Activated B cell treated with CpG ODN at 0.5 μM for 24 hours (primary cell): ENCODE measurements at regions not wholly inside any gene's neighbourhood (a gene's known extent, or its start where the extent isn't known, plus 50 kb on each side); places are given as distances from the start of the nearest gene placed in this dataset.

Experiments used
- ATAC-seq: fragments of 200-7000 bp; cut with Tn5 transposase; one replicate; pipeline ENCODE4 v1.10.0; 2021; ENCODE audit warnings: low read depth, mild to moderate bottlenecking, moderate library complexity
- CTCF ChIA-PET: fragments of 350-600 bp; sonication (Branson Sonifier 250); formaldehyde crosslinking; loops from one replicate; lab custom pipeline; 2021; ENCODE audit warnings: antibody characterized with exemption; lab: Charles Lee
- POLR2A ChIA-PET: fragments of 350-600 bp; sonication (Branson Sonifier 250); formaldehyde crosslinking; loops from one replicate; lab custom pipeline; 2021; ENCODE audit warnings: antibody characterized with exemption; lab: Charles Lee
- DNase-seq: peaks from one replicate; pipeline ENCODE4 v3.0.0; 2022
- H3K27ac Mint-ChIP-seq: one replicate; pipeline ENCODE4 v1.8.0; 2020; ENCODE audit warnings: mixed read lengths
- H3K27me3 Mint-ChIP-seq: one replicate; pipeline ENCODE4 v1.8.0; 2021; ENCODE audit warnings: mixed read lengths
- H3K36me3 Mint-ChIP-seq: one replicate; pipeline ENCODE4 v1.8.0; 2021; ENCODE audit warnings: low read depth, mixed read lengths
- H3K4me1 Mint-ChIP-seq: one replicate; pipeline ENCODE4 v1.8.0; 2021; ENCODE audit warnings: mixed read lengths
- H3K4me3 Mint-ChIP-seq: one replicate; pipeline ENCODE4 v1.8.0; 2020; ENCODE audit warnings: mild to moderate bottlenecking, mixed read lengths
- H3K9me3 Mint-ChIP-seq: one replicate; pipeline ENCODE4 v1.8.0; 2020; ENCODE audit warnings: mixed read lengths
- CTCF ChIP-seq: fragments of 200-600 bp; IDR thresholded peaks from one replicate; pipeline ENCODE4 v1.8.0; 2022; ENCODE audit warnings: antibody characterized with exemption, mild to moderate bottlenecking
- intact Hi-C: fragments of 100-400 bp; cut with micrococcal nuclease; formaldehyde crosslinking; loops from one replicate; pipeline ENCODE4 v1.15.1; 2024

- Mint-ChIP-seq H3K27ac (no peak overlapping the region), H3K36me3 (no peaks in the 10 kb centered on the region), H3K4me1 (no peaks in the 10 kb centered on the region), H3K9me3 (peaks cover 8% of the 10 kb centered on the region), H3K27me3 (peaks cover 28% of the 10 kb centered on the region), H3K4me3 (no peak overlapping the region)
- CTCF ChIA-PET: no interaction called here
- POLR2A ChIA-PET: no interaction called here
- ATAC-seq: no peak
- intact Hi-C loops: no loop called here
- no peak for DNase-seq
- no peak for TF ChIP-seq CTCF
These were observed 251.7 kb downstream of the TRIB2 start for GRCh38 chr2:12968399-12968798.

- intact Hi-C loops: no loop called here
These were observed 254.1 kb downstream of the TRIB2 start for GRCh38 chr2:12970861-12971260.

GRCh38 chr2:12971581-12972365 is 255.0 kb downstream of the TRIB2 start:
- ATAC-seq (no peak), DNase-seq (no peak)
- peaks cover 33% of the 10 kb centered on the region for H3K27me3 Mint-ChIP-seq
- H3K4me3 Mint-ChIP-seq: no peak overlapping the region
- no peak overlapping the region for H3K27ac Mint-ChIP-seq
- no peaks in the 10 kb centered on the region for H3K4me1 Mint-ChIP-seq
- intact Hi-C loops: no loop called here
- no peak for TF ChIP-seq CTCF
- ChIA-PET POLR2A (no interaction called here), CTCF (no interaction called here)
- peaks cover 8% of the 10 kb centered on the region for H3K9me3 Mint-ChIP-seq
- H3K36me3 Mint-ChIP-seq: no peaks in the 10 kb centered on the region

More at GRCh38 chr2:12970861-12971260, 254.1 kb downstream of the TRIB2 start:
- Mint-ChIP-seq H3K36me3 (no peaks in the 10 kb centered on the region), H3K27me3 (peaks cover 31% of the 10 kb centered on the region), H3K9me3 (peaks cover 8% of the 10 kb centered on the region), H3K27ac (no peak overlapping the region), H3K4me3 (no peak overlapping the region), H3K4me1 (no peaks in the 10 kb centered on the region)
- ChIA-PET POLR2A (no interaction called here), CTCF (no interaction called here)
- TF ChIP-seq CTCF: no peak
- ATAC-seq: no peak
- DNase-seq: no peak

- H3K27ac Mint-ChIP-seq: no peak overlapping the region
- no peaks in the 10 kb centered on the region for H3K4me1 Mint-ChIP-seq
- ATAC-seq: no peak
- no peaks in the 10 kb centered on the region for H3K36me3 Mint-ChIP-seq
- POLR2A ChIA-PET: no interaction called here
- TF ChIP-seq CTCF: no peak
- H3K4me3 Mint-ChIP-seq: no peak overlapping the region
- CTCF ChIA-PET: no interaction called here
- intact Hi-C loops: no loop called here
- no peaks in the 10 kb centered on the region for H3K9me3 Mint-ChIP-seq
- H3K27me3 Mint-ChIP-seq: peaks cover 14% of the 10 kb centered on the region
- DNase-seq: no peak
These were observed 261.5 kb downstream of the TRIB2 start for GRCh38 chr2:12978066-12978835.

GRCh38 chr2:12979066-12979465 is 262.3 kb downstream of the TRIB2 start:
- H3K27ac Mint-ChIP-seq: no peak overlapping the region
- no peaks in the 10 kb centered on the region for H3K4me1 Mint-ChIP-seq
- POLR2A ChIA-PET: no interaction called here
- no peak for DNase-seq
- intact Hi-C loops: no loop called here
- H3K9me3 Mint-ChIP-seq: no peaks in the 10 kb centered on the region
- no peaks in the 10 kb centered on the region for H3K36me3 Mint-ChIP-seq
- H3K4me3 Mint-ChIP-seq: no peak overlapping the region
- peaks cover 12% of the 10 kb centered on the region for H3K27me3 Mint-ChIP-seq
- CTCF ChIA-PET: no interaction called here
- TF ChIP-seq CTCF: no peak
- no peak for ATAC-seq
